ENCODE measurements at regions not wholly inside any gene's neighbourhood (a gene's known extent, or its start where the extent isn't known, plus 50 kb on each side); places are given as distances from the start of the nearest gene placed in this dataset.

- H3K4me1 ChIP-seq (ENCODE audit: insufficient read depth), result peaks cover 24% of the 10 kb centered on the region
- peaks cover 54% of the 10 kb centered on the region for H3K79me2 ChIP-seq
- TF ChIP-seq EZH2 (IDR thresholded peaks at IDR 0.05; ENCODE audit: borderline replicate concordance) (no peak), EZH2phosphoT487 (IDR thresholded peaks at IDR 0.05; ENCODE audit: low read depth, severe bottlenecking, unreplicated experiment) (no peak), CTCF (IDR thresholded peaks at IDR 0.05; ENCODE audit: poor library complexity) (no peak)
- H2AFZ ChIP-seq, result no peak overlapping the region
- no peaks in the 10 kb centered on the region for H3K27me3 ChIP-seq
- H3K9me3 ChIP-seq (ENCODE audit: low read depth), result no peaks in the 10 kb centered on the region
- no peak for DNase-seq (ENCODE audit: low spot score)
- no peaks in the 10 kb centered on the region for H3K36me3 ChIP-seq (replicated peaks; ENCODE audit: insufficient read depth, low read depth)
- H3K27ac ChIP-seq, result no peak overlapping the region
- H3K4me2 ChIP-seq, result no peak overlapping the region
- no peak overlapping the region for H3K4me3 ChIP-seq
- H3K9me2 ChIP-seq (replicated peaks; ENCODE audit: insufficient read depth), result no peaks in the 10 kb centered on the region
- no peaks in the 10 kb centered on the region for H4K20me1 ChIP-seq (ENCODE audit: insufficient read depth, poor library complexity, severe bottlenecking)
- 69% methylated on average over 4 of the region's 4 CpGs for WGBS (ENCODE audit: low lambda C conversion rate, missing lambda C conversion rate)
Observed at GRCh38 chr14:100404419-100404818, 81.3 kb downstream of the SLC25A47 start.

- H3K4me1 ChIP-seq (ENCODE audit: insufficient read depth), result peaks cover 26% of the 10 kb centered on the region
Observed at GRCh38 chr14:100405760-100406455, 82.8 kb downstream of the SLC25A47 start.

GRCh38 chr14:100406505-100407131, 83.5 kb downstream of the SLC25A47 start:
- Histone ChIP-seq H3K36me3 (replicated peaks; ENCODE audit: insufficient read depth, low read depth) (no peaks in the 10 kb centered on the region), H3K27ac (peak overlapping the region; percentile 78), H3K9me2 (replicated peaks; ENCODE audit: insufficient read depth) (no peaks in the 10 kb centered on the region), H4K20me1 (ENCODE audit: insufficient read depth, poor library complexity, severe bottlenecking) (no peaks in the 10 kb centered on the region), H3K4me1 (ENCODE audit: insufficient read depth) (peaks cover 26% of the 10 kb centered on the region), H3K79me2 (peaks cover 53% of the 10 kb centered on the region), H3K9me3 (ENCODE audit: low read depth) (no peaks in the 10 kb centered on the region), H3K4me2 (peak overlapping the region; percentile 25), H3K27me3 (no peaks in the 10 kb centered on the region), H3K4me3 (no peak overlapping the region), H2AFZ (no peak overlapping the region)
- TF ChIP-seq EZH2 (IDR thresholded peaks at IDR 0.05; ENCODE audit: borderline replicate concordance), result no peak
- no peak for TF ChIP-seq EZH2phosphoT487 (IDR thresholded peaks at IDR 0.05; ENCODE audit: low read depth, severe bottlenecking, unreplicated experiment)
- no peak for TF ChIP-seq CTCF (IDR thresholded peaks at IDR 0.05; ENCODE audit: poor library complexity)
- 81% methylated on average over 10 of the region's 10 CpGs for WGBS (ENCODE audit: low lambda C conversion rate, missing lambda C conversion rate)
- DNase-seq (ENCODE audit: low spot score), result peak; percentile 60

More at GRCh38 chr14:100405760-100406455, 82.8 kb downstream of the SLC25A47 start:
- no peak overlapping the region for H2AFZ ChIP-seq
- TF ChIP-seq EZH2 (IDR thresholded peaks at IDR 0.05; ENCODE audit: borderline replicate concordance) (no peak), EZH2phosphoT487 (IDR thresholded peaks at IDR 0.05; ENCODE audit: low read depth, severe bottlenecking, unreplicated experiment) (no peak), CTCF (IDR thresholded peaks at IDR 0.05; ENCODE audit: poor library complexity) (no peak)
- no peak for DNase-seq (ENCODE audit: low spot score)
- peaks cover 52% of the 10 kb centered on the region for H3K79me2 ChIP-seq
- WGBS (ENCODE audit: low lambda C conversion rate, missing lambda C conversion rate), result 85% methylated on average over 12 of the region's 12 CpGs
- H3K27ac ChIP-seq, result peak overlapping the region; percentile 78
- no peaks in the 10 kb centered on the region for H3K9me2 ChIP-seq (replicated peaks; ENCODE audit: insufficient read depth)
- peak overlapping the region; percentile 25 for H3K4me2 ChIP-seq
- H3K4me3 ChIP-seq, result no peak overlapping the region
- H3K27me3 ChIP-seq, result no peaks in the 10 kb centered on the region
- no peaks in the 10 kb centered on the region for H3K36me3 ChIP-seq (replicated peaks; ENCODE audit: insufficient read depth, low read depth)
- no peaks in the 10 kb centered on the region for H4K20me1 ChIP-seq (ENCODE audit: insufficient read depth, poor library complexity, severe bottlenecking)
- no peaks in the 10 kb centered on the region for H3K9me3 ChIP-seq (ENCODE audit: low read depth)

Measured in hepatocyte (in vitro differentiated cells).